Prostate gland (tissue), 2 donors: ENCODE measurements at regions not wholly inside any gene's neighbourhood (a gene's known extent, or its start where the extent isn't known, plus 50 kb on each side); places are given as distances from the start of the nearest gene placed in this dataset.
A peak's percentile ranks its signal among the peaks of the same experiment; 100 is the strongest.

ENCODE experiments used
- DNase-seq: peaks from one replicate; pipeline ENCODE4 v3.0.0-alpha.2; 2019; ENCODE audit warnings: low spot score
- H3K27ac ChIP-seq, 2 donors: fragments of 200-600 bp; sonication (generic); 2 replicates each; pipeline ENCODE4 v1.5.1; 2017 to 2019
- H3K27me3 ChIP-seq: fragments of 200-600 bp; sonication (generic); replicated peaks from 2 replicates; pipeline ENCODE4 v1.5.1; 2019; ENCODE audit not compliant: insufficient read depth
- H3K36me3 ChIP-seq, 2 donors: fragments of 200-600 bp; sonication (generic); 1 replicate in 1 of 2; 2 replicates in 1 of 2; pipeline versions ENCODE4 v1.5.1 to v1.8.1; 2017 to 2019
- H3K4me1 ChIP-seq: fragments of 200-600 bp; sonication (generic); replicated peaks from 2 replicates; pipeline ENCODE4 v1.5.1; 2019
- H3K4me3 ChIP-seq, 2 donors: fragments of 200-600 bp; sonication (generic); 2 replicates each; pipeline ENCODE4 v1.5.1; 2017 to 2019
- H3K9me3 ChIP-seq: fragments of 200-600 bp; sonication (generic); 2 replicates; pipeline ENCODE4 v1.5.1; 2017
- CTCF ChIP-seq, 4 experiments: fragments of 200-600 bp in 2 of 4; fragments of 450-650 bp in 2 of 4; sonication (generic) in 2 of 4; IDR thresholded peaks; 1 replicate in 3 of 4; 2 replicates in 1 of 4; pipeline ENCODE4 v1.5.1; 2016 to 2019; ENCODE audit warnings: antibody characterized with exemption in 4 of 4, mild to moderate bottlenecking in 2 of 4, moderate library complexity in 2 of 4
- POLR2A ChIP-seq: fragments of 450-650 bp; IDR thresholded peaks from one replicate; pipeline ENCODE4 v1.6.1; 2016; ENCODE audit warnings: antibody characterized with exemption, mild to moderate bottlenecking
- POLR2AphosphoS5 ChIP-seq: sonication (generic); formaldehyde crosslinking; IDR thresholded peaks from one replicate; pipeline ENCODE4 v1.6.1; 2017; ENCODE audit warnings: antibody characterized with exemption
- WGBS: methylation state at CpG from one replicate; pipeline ENCODE4 v1.1.5; 2018; 5-methylcytosine and 5-hydroxymethylcytosine counted together
- intact Hi-C: fragments of 100-400 bp; cut with DNase I; formaldehyde crosslinking; loops from one replicate; pipeline ENCODE4 v1.14.2; 2022

- intact Hi-C loops, result no loop called here
- H3K9me3 ChIP-seq, result no peaks in the 10 kb centered on the region
- no peak for TF ChIP-seq CTCF (IDR thresholded peaks at IDR 0.05)
- no peak for TF ChIP-seq POLR2A
- TF ChIP-seq POLR2AphosphoS5, result no peak
These were observed 285.8 kb upstream of the KLHL1 start for GRCh38 chr13:70394031-70394548.

DNA sequence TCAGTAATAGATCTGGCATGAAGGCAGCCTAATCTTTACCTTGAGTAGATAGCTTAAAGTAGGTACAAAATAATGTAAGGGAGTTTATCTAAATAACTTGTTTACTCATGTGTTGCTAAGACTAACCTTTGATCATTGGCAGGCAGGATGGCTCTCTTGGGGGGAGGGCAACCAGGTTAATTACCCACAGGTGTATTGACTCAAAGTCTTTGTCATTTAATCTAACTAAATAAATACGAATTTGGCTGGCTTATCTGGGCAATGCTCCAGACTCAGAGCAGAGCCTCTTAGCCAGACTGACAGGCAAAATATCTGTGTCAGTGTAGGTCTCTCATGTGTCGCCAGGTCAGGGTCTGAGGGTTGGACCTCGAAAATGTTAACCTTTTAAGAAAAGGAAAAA, 283.4 kb upstream of the KLHL1 start:
- WGBS, result 34% methylated on average over 3 of the region's 3 CpGs
- H3K9me3 ChIP-seq, result no peaks in the 10 kb centered on the region
- H3K4me1 ChIP-seq, result no peaks in the 10 kb centered on the region
- TF ChIP-seq POLR2AphosphoS5, result peak; percentile 30
- no peak for TF ChIP-seq CTCF (IDR thresholded peaks at IDR 0.05)
- H3K27ac ChIP-seq, result no peak overlapping the region
- no peaks in the 10 kb centered on the region for H3K27me3 ChIP-seq
- intact Hi-C loops, result no loop called here
- H3K4me3 ChIP-seq, result no peak overlapping the region
- no peaks in the 10 kb centered on the region for H3K36me3 ChIP-seq
- DNase-seq, result peak; percentile 60

More at GRCh38 chr13:70394031-70394548, 285.8 kb upstream of the KLHL1 start:
- no peak for DNase-seq
- Histone ChIP-seq H3K27me3 (no peaks in the 10 kb centered on the region), H3K4me3 (no peak overlapping the region), H3K27ac (no peak overlapping the region), H3K4me1 (no peaks in the 10 kb centered on the region), H3K36me3 (no peaks in the 10 kb centered on the region)

- Histone ChIP-seq H3K27ac (peak overlapping the region in 1 of 2 donors; percentile 31), H3K27me3 (no peaks in the 10 kb centered on the region), H3K4me1 (no peaks in the 10 kb centered on the region), H3K9me3 (no peaks in the 10 kb centered on the region), H3K36me3 (no peaks in the 10 kb centered on the region), H3K4me3 (no peak overlapping the region)
- intact Hi-C loops, result no loop called here
- DNase-seq, result no peak
- WGBS, result 28% methylated on average over 3 of the region's 3 CpGs
- TF ChIP-seq POLR2A (no peak), CTCF (IDR thresholded peaks at IDR 0.05) (no peak), POLR2AphosphoS5 (no peak)
These were observed 282.7 kb upstream of the KLHL1 start for GRCh38 chr13:70390968-70391367.

- no peaks in the 10 kb centered on the region for H3K9me3 ChIP-seq
- no peak overlapping the region for H3K4me3 ChIP-seq
- 65% methylated on average over 3 of the region's 3 CpGs for WGBS
- H3K27ac ChIP-seq, result no peak overlapping the region
- no peaks in the 10 kb centered on the region for H3K4me1 ChIP-seq
- DNase-seq, result no peak
- no peaks in the 10 kb centered on the region for H3K36me3 ChIP-seq
- H3K27me3 ChIP-seq, result no peaks in the 10 kb centered on the region
- TF ChIP-seq CTCF (IDR thresholded peaks at IDR 0.05) (no peak), POLR2AphosphoS5 (no peak), POLR2A (no peak)
- intact Hi-C loops, result no loop called here
These were observed 281.8 kb upstream of the KLHL1 start for GRCh38 chr13:70390064-70390463.

GRCh38 chr13:70388935-70389334, 280.7 kb upstream of the KLHL1 start:
- 52% methylated on average over 1 of the region's 1 CpG for WGBS
- TF ChIP-seq CTCF (IDR thresholded peaks at IDR 0.05) (no peak), POLR2A (no peak), POLR2AphosphoS5 (peak; percentile 15)
- no peak for DNase-seq
- Histone ChIP-seq H3K4me3 (no peak overlapping the region), H3K4me1 (no peaks in the 10 kb centered on the region), H3K9me3 (no peaks in the 10 kb centered on the region), H3K27me3 (no peaks in the 10 kb centered on the region), H3K27ac (no peak overlapping the region), H3K36me3 (no peaks in the 10 kb centered on the region)
- intact Hi-C loops, result no loop called here
